K562 (cell line): ENCODE measurements at regions not wholly inside any gene's neighbourhood (a gene's known extent, or its start where the extent isn't known, plus 50 kb on each side); places are given as distances from the start of the nearest gene placed in this dataset.

Experiments
- ATAC-seq: fragments of 200-7000 bp; cut with Tn5 transposase; 3 replicates; pipeline ENCODE4 v1.9.1; 2020; ENCODE audit warnings: moderate library complexity
- BruUV-seq: library from RNA; stranded (reverse); fragments of 400-500 nt; replicated peaks from 2 replicates; lab custom pipeline; 2021; lab: Mats Ljungman, UMichigan
- CTCF ChIA-PET: fragments of 300-600 bp; formaldehyde crosslinking; extraction: SDS; loops from one replicate; lab custom pipeline; 2021; ENCODE audit warnings: low intra/inter-chr PET ratio; lab: Yijun Ruan, JAX
- POLR2A ChIA-PET: fragments of 300-600, 350-650 bp; sonication (Branson Sonifier 250); formaldehyde crosslinking; extraction: SDS; loops from one replicate; lab custom pipeline; 2021; ENCODE audit warnings: antibody characterized with exemption, inconsistent platforms; lab: Yijun Ruan, JAX
- DNase-seq, 4 experiments: peaks; one replicate each; pipeline versions ENCODE4 v3.0.0 to v3.0.0-alpha.2; 2011 to 2018; ENCODE audit warnings: low spot score in 3 of 4, mixed read lengths in 3 of 4; ENCODE audit errors: extremely low read depth in 1 of 4
- FAIRE-seq: peaks from 2 replicates; lab custom pipeline; 2011; peaks lifted over from hg19 to GRCh38; lab: Jason Lieb, UNC
- H2AFZ ChIP-seq: 2 replicates; pipeline ENCODE4 v1.6.0; 2011; ENCODE audit warnings: low read depth, low read length, control low read depth, inconsistent platforms
- H3K27ac ChIP-seq: fragments of 200-600 bp; 3 replicates; pipeline ENCODE4 v1.8.0; 2011; ENCODE audit warnings: low read depth, mild to moderate bottlenecking, control low read depth, inconsistent platforms, low read length, moderate library complexity, mixed read lengths; ENCODE audit errors: extremely low read depth
- H3K27me3 ChIP-seq, 2 experiments: fragments of 300-600 bp in 1 of 2; 2 replicates in 1 of 2; 3 replicates in 1 of 2; pipeline versions ENCODE4 v1.6.0 to v1.8.0; 2011; ENCODE audit warnings: inconsistent platforms in 2 of 2, low read length in 2 of 2, mild to moderate bottlenecking in 1 of 2, mixed read lengths in 1 of 2, moderate library complexity in 1 of 2; ENCODE audit not compliant: control insufficient read depth in 2 of 2, insufficient read depth in 2 of 2
- H3K36me3 ChIP-seq: fragments of 300-600 bp; 3 replicates; pipeline ENCODE4 v1.8.0; 2011; ENCODE audit warnings: mild to moderate bottlenecking, low read length, inconsistent platforms; ENCODE audit not compliant: control insufficient read depth, insufficient read depth
- H3K4me1 ChIP-seq, 2 experiments: fragments of 200-600 bp in 1 of 2; replicated peaks in 1 of 2; 2 replicates in 1 of 2; 3 replicates in 1 of 2; pipeline versions ENCODE4 v1.5.1 to v1.8.0; 2011; ENCODE audit warnings: inconsistent platforms in 2 of 2, low read length in 2 of 2, mild to moderate bottlenecking in 1 of 2, mixed read lengths in 1 of 2, moderate library complexity in 1 of 2; ENCODE audit not compliant: control insufficient read depth in 2 of 2, insufficient read depth in 2 of 2
- H3K4me2 ChIP-seq: 2 replicates; pipeline ENCODE4 v1.6.1; 2011; ENCODE audit warnings: low read length, control low read depth, inconsistent platforms, mixed read lengths; ENCODE audit not compliant: insufficient read depth
- H3K4me3 ChIP-seq: fragments of 200-600 bp; sonication (generic), shearing (Covaris generic); 2 replicates; pipeline ENCODE4 v1.5.1; 2016; ENCODE audit warnings: control low read depth, inconsistent platforms
- H3K79me2 ChIP-seq: fragments of 200-600 bp; 3 replicates; pipeline ENCODE4 v1.8.0; 2011; ENCODE audit warnings: low read length, inconsistent platforms; ENCODE audit not compliant: control insufficient read depth, insufficient read depth
- H3K9ac ChIP-seq, 2 experiments: 2 replicates each; pipeline versions ENCODE4 v1.6.0 to v1.6.1; 2011; ENCODE audit warnings: low read depth in 2 of 2, low read length in 2 of 2, control low read depth in 1 of 2, inconsistent platforms in 1 of 2, mild to moderate bottlenecking in 1 of 2, mixed read lengths in 1 of 2; ENCODE audit not compliant: insufficient read depth in 1 of 2
- H3K9me1 ChIP-seq: one replicate; pipeline ENCODE4 v1.6.0; 2011; ENCODE audit warnings: inconsistent platforms, mild to moderate bottlenecking, low read length, moderate library complexity; ENCODE audit not compliant: control insufficient read depth, insufficient read depth
- H3K9me3 ChIP-seq: replicated peaks from 2 replicates; pipeline ENCODE4 v1.5.1; 2011; ENCODE audit warnings: low read depth, low read length, inconsistent platforms; ENCODE audit not compliant: control insufficient read depth, insufficient read depth
- H4K20me1 ChIP-seq: replicated peaks from 2 replicates; pipeline ENCODE4 v1.6.1; 2011; ENCODE audit warnings: low read length, inconsistent platforms, mixed read lengths; ENCODE audit not compliant: control insufficient read depth, insufficient read depth
- BRD9 ChIP-seq: fragments of 450-650 bp; IDR thresholded peaks from 2 replicates; pipeline ENCODE4 v1.6.1; 2018; ENCODE audit warnings: low read depth; ENCODE audit not compliant: partially characterized antibody
- CBFA2T3 ChIP-seq: fragments of 450-650 bp; IDR thresholded peaks from 2 replicates; pipeline ENCODE4 v1.6.1; 2017
- CXXC5 ChIP-seq: fragments of 250-450 bp; sonication (Bioruptor Pico); IDR thresholded peaks from 2 replicates; pipeline ENCODE4 v1.8.0; 2022; ENCODE audit warnings: inconsistent platforms, mild to moderate bottlenecking, moderate library complexity
- E2F4 ChIP-seq: sonication (generic); formaldehyde crosslinking; IDR thresholded peaks from 2 replicates; pipeline ENCODE4 v1.8.0; 2022; ENCODE audit warnings: mild to moderate bottlenecking, low read depth, missing genetic modification reagents
- MBD2 ChIP-seq: sonication (generic); IDR thresholded peaks from 2 replicates; pipeline ENCODE4 v1.6.1; 2016; ENCODE audit warnings: low read depth, borderline replicate concordance
- ZBTB40 ChIP-seq, 2 experiments: fragments of 450-650 bp in 1 of 2; sonication (generic) in 1 of 2; formaldehyde crosslinking in 1 of 2; IDR thresholded peaks; 2 replicates each; pipeline versions ENCODE4 v1.7.1 to v1.9.0; 2016 to 2022; ENCODE audit warnings: inconsistent platforms in 1 of 2, mild to moderate bottlenecking in 1 of 2, missing genetic modification reagents in 1 of 2
- ZNF184 ChIP-seq: sonication (generic); formaldehyde crosslinking; IDR thresholded peaks from 2 replicates; pipeline ENCODE4 v1.5.0; 2020; ENCODE audit warnings: missing genetic modification reagents
- WGBS: fragments of 100-300 bp; shearing (Covaris generic); methylation state at CpG from one replicate; pipeline ENCODE4 v1.1.6; 2016; ENCODE audit warnings: low coverage, mixed read lengths; ENCODE audit not compliant: insufficient coverage; ENCODE audit errors: missing lambda C conversion rate; 5-methylcytosine and 5-hydroxymethylcytosine counted together
- in situ Hi-C: fragments of 300-500 bp; cut with MboI; formaldehyde crosslinking; loops from 4 replicates; pipeline ENCODE4 v1.15.0; 2018; ENCODE audit warnings: inconsistent platforms, mixed read lengths
- intact Hi-C: fragments of 100-400 bp; cut with micrococcal nuclease; formaldehyde crosslinking; loops from 2 replicates; pipeline ENCODE4 v1.14.2; 2022

- WGBS: 0% methylated on average over 5 of the region's 7 CpGs
- FAIRE-seq: no peak
- no TSS peak for BruUV-seq
Observed at GRCh38 chr14:48598458-48598857, 923.1 kb upstream of the MDGA2 start.

More at GRCh38 chr14:48598458-48598857, 923.1 kb upstream of the MDGA2 start:
- Histone ChIP-seq H2AFZ (no peak overlapping the region), H3K27ac (no peak overlapping the region)
- no peak for TF ChIP-seq CXXC5
- no peak for TF ChIP-seq E2F4 (CRISPR knock-in tag)
- no peak for TF ChIP-seq MBD2
- TF ChIP-seq ZBTB40 (IDR thresholded peaks at IDR 0.05): no peak
- no peak for TF ChIP-seq ZBTB40 (CRISPR knock-in tag; IDR thresholded peaks at IDR 0.05)
- TF ChIP-seq CBFA2T3: no peak
- no peak for TF ChIP-seq BRD9
- TF ChIP-seq ZNF184: no peak
- TF ChIP-seq, all 486 proteins: peak for 0
- Histone ChIP-seq H3K79me2 (no peaks in the 10 kb centered on the region), H3K36me3 (no peaks in the 10 kb centered on the region), H3K9me1 (no peaks in the 10 kb centered on the region), H3K4me2 (no peak overlapping the region), H3K27me3 (no peaks in the 10 kb centered on the region), H3K4me3 (no peak overlapping the region), H3K9ac (no peak overlapping the region), H3K4me1 (no peaks in the 10 kb centered on the region), H4K20me1 (no peaks in the 10 kb centered on the region), H3K9me3 (no peaks in the 10 kb centered on the region)
- ChIA-PET POLR2A (no interaction called here), CTCF (no interaction called here)
- no peak for DNase-seq
- no peak for ATAC-seq
- in situ Hi-C loops: no loop called here
- intact Hi-C loops: no loop called here
